GM12892 (cell line): ENCODE measurements at regions not wholly inside any gene's neighbourhood (a gene's known extent, or its start where the extent isn't known, plus 50 kb on each side); places are given as distances from the start of the nearest gene placed in this dataset.

Source experiments
- POLR2A ChIP-seq: IDR thresholded peaks from 2 replicates; pipeline ENCODE4 v1.6.1; 2011; ENCODE audit warnings: low read depth, low read length, control low read depth
- POLR2AphosphoS5 ChIP-seq: IDR thresholded peaks from 2 replicates; pipeline ENCODE4 v1.6.1; 2011; ENCODE audit warnings: low read depth, low read length, control low read depth
- TAF1 ChIP-seq: IDR thresholded peaks from 2 replicates; pipeline ENCODE4 v1.6.1; 2011; ENCODE audit warnings: low read depth, mild to moderate bottlenecking, control low read depth, low read length, borderline replicate concordance

GRCh38 chr12:58750484-58750883 lies 169.8 kb downstream of the LRIG3 start:
- TF ChIP-seq POLR2A: no peak
- no peak for TF ChIP-seq POLR2AphosphoS5
- no peak for TF ChIP-seq TAF1
